Kasumi-1 (cell line): ENCODE measurements at regions not wholly inside any gene's neighbourhood (a gene's known extent, or its start where the extent isn't known, plus 50 kb on each side); places are given as distances from the start of the nearest gene placed in this dataset.
"Not testable (repeated sequence)": the region's sequence is repeated elsewhere in the genome, so short reads cannot be mapped to it uniquely, and the experiment has no call there.

ENCODE experiments used
- DNase-seq, 2 experiments: peaks; one replicate each; lab custom pipeline; 2025; lab: John Stamatoyannopoulos, UW

DNA sequence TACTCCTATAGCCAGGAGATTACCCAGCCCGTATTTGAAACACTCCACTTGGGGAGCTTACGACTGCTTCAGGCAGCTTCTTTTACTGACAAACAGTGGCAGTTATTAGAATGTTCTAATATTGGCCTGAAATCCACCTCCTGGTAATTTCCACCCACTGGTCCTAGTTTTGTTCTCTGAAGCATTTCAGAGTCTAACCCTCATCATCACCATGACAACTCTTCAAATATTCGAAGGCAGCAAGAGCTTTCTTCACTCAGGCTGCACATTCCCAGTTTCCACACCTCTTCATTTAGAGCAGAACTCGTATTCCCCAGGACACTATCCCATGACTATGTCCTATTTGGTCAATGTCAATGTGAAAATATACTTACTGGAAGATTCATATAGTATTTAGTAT, 325.6 kb downstream of the UBE3D start:
- no peak for DNase-seq

DNA sequence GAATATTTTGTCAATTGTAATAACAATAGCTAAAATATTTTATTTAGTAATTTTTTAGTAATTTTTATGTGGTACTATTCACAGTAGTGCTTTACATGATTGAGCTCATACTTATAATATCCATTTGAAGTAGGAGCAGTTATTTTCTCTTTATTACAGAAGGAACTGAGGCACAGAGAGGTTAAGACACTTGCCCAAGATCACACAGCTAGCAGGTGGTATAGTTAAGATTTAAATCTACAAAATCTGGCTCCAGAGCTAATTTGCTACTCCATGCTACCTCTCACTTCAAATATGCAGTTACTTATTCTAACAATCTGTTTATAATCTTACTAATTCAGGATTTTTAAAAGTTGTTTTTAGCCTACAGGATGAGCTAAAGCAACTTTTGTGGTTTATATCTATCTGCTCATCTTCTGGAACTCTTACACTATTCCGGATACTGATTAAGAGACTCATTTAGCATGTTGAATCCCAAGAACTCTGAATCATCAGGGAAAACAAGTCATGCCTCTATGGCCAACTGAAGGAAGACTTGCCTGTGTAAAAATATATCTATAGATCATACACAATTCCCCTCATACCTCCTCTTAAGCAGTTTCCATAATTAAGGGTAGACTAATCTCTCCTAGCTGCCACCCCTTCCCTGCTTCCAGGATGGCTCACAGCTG, 324.2 kb downstream of the UBE3D start:
- DNase-seq, result no peak

DNA sequence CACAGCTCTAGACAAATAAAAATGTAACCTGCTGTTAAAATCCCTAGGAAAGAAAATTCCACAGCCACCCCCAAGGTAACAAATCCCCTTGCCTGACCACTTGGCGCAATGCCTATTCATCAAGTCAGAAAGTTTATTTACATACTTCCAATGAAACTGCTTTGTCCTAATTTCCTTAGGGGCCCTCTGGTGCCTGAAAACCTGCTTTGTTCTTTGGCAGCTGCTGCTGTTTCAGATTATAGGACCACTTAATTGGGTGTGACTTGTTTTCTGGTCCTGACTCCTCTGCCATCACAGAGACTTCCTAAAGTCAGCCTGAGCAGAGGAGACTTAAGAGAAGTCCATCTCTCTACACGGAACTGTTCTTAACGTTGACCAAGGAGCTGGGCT, 323.6 kb downstream of the UBE3D start:
- no peak for DNase-seq

DNA sequence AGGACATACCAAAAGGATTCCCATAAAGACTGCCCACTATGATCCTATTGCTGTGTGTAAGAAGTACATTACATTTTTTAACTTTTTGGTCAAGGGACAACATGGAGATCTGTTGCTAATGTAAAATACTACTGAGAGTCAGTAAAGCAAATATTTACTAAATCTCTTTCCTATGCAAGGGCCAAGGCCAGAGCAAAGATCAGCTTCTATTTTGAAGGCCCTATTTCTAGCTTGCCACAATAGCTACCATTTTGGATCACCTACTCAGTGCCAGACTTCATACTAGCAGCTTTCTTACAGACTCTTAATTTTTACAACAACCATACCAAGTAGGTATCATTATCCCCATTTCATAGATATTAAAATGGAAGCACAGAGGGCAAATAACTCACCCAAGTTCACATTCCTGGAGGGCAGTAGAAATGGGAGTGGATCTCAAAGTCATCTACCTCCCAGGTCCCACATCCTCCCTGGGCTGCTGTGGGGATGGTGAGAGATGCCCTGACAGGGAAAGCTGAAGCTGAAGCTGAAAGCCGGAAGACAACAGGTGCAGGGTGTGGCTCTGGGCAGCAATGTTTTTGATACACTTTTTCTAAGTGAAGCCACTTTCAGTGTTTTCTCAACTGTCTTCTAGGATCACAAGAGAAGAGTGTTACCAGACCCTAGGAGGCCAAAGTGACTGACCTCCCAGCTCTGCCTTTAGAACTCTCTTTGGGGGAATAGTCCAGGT, 321.2 kb downstream of the UBE3D start:
- DNase-seq, result no peak

DNA sequence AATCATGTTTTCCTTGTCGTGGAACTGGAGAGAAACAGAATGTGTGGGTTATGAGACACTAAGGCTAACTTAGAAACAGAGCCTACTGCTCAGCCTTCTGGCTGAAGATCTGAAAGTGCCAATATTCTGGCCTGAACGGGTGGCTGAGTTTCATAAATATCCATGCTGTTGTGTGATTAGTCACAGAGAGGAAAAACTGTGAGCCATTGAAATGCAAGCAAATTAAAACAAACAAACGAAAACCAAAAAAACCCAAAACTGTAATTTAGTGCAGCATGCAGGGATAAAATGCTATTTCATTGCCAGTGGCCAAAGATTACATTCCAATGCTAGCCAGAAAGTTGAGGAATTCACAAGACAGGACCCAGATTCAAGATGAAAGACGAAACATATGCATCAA, 315.1 kb downstream of the UBE3D start:
- no peak for DNase-seq

DNA sequence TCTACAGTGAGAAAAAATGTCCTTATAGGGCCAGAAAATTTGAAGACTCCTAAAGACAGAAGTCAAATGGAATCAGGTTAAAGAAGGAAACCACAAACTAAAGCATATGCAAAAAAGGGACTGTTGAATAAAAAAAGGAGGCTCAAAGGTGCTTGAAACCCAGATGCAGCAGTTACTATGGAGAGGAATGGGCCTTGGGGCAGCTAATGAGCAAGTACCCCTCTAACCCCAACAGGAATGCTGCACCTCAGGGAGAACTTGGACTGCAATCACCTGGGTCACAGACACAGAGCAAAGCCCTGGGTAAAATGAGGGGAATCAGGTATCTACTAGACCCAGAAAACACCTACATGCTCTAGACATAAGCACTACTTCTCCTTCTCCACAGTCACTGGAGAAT, 313.9 kb downstream of the UBE3D start:
- DNase-seq, result no peak

DNA sequence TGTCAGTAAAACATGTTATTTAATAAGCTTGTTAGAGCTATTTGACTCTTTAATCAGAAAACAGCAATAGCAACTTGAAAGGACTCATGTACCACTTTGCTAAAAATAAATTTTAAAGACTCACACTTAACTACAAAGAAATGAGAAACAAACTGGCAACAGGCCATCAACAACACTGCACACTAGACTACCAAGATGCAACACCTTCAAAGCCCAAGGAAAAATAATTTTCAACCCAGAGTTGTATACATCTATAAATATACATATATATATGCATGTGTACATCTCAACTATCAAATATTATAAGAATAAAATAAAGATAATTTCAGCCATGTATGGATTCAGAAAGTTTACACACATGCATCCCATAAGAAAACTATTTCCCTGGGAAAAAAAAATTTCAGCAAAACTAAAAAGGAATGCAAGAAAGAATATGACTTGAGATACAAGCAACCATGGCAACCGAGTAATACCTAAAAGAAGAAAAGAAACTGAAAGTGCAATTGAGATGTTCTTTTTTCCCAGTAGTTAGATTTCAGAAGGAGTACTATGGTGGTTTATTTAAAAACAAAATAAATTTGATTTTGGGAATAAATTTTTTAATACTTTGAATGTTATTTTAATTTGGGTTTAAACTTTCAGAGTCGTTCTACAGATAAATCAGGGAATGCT, 303.8 kb downstream of the UBE3D start:
- DNase-seq, result no peak

DNA sequence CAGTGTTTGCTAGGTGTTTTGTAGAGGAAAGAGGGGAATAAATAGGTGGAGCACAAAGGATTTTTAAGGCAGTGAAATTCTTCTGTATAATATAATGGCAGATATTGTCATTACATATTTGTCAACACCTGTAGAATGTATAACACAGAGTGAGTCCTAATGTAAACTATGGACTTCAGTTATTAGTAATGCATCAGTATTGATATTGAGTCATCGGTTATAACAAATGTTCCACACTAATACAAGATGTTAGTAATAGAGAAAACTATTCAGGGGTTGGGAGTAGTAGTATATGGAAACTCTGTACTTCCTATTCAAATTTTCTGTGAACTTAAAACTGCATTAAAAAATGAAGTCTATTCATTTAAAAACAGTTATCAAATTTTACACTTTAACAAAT, 299.2 kb downstream of the UBE3D start:
- no peak for DNase-seq

DNA sequence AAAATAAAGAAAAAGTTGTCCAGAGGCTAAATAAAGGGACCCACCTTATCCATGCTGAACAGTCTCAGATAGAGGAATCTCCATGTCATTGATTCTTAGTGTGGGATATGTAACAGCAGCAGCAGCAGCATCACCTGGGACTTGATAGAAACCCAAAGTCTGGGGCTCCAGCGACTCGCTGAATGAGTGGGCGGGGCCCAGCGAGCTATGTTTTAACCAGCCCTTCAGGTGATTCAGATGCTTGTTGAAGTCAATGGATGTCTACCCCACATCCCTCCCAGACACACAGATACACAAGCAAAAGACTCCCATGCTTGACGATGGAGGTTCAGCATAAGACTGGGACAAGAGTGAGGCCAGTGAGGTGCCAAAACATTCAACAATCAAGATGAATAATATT, 298.6 kb downstream of the UBE3D start:
- no peak for DNase-seq

DNA sequence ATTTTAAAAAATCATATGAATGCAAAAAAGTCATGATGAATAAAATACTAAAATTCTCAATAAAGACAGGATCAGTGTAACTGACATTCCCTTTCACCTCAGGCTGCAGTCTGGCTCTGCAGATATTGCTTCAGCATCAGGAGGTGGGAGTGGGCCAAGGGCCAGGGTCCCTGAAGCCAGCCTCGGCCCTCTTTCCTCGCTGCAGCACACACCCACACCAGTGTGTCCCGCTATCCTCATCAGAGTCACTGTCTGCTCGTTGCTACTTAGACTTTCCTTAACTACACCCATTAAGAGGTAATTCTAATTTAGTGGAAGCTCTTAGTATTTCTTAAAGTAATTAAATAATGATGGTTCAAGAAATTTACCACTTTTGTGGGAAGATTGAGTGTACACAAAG, 298.2 kb downstream of the UBE3D start:
- no peak for DNase-seq

DNA sequence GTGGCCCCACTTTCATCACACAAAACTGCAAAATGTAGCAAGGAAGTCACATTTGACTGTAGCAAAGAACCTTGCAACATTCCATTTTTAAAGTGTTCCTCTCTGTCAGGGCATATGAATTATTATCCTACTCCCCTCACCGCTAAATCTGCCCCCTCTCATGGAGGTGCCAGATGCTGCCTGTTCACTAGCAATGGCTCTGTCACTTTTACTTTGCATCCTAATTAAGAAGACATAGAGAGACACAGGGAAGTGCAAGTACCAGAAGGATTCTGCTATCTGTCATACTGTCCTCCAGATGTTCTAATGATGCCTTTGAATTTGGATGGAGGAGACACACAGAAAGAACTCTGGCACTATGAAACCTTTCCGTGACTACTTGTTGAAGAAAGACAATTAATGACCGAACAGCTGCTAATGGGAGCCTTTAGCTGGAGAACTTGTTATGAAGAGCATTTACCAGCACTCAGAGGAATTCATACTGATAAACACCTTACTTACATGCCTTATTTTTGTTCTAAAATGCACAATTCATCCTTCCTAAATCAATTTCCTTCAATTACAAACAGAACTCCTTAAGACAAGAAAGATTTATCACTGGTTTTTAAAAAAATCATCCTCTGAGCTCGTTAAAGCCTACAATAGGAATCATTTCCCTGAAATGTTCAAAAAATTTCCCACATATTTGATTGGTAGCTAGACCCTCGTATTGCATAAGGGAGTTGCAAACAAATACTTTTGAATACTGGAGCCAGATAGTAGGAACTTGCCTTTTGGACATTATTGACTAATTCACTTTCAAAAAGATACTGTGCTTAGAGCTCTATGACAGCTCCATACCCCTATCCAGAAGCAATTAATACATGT, 292.6 kb downstream of the UBE3D start:
- DNase-seq, result no peak

DNA sequence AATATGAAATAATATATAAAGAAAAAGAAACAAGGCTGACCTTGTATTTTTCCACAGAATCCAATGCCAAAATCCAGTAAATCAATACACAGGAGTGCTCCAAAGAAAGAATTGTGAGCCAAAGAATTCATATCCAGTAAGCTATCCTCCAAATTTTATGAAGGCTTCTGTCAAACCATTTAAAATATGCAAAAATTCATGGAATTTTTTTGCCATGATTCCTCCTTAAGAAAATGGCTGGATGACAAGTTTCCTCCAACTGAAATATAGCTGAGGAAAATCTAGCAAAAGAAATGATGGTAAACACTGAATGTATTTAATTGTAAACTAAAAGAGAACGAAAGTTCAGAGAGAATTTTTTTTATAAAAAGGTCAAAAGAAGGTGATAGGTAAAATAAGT, 290.3 kb downstream of the UBE3D start:
- DNase-seq, result no peak

DNA sequence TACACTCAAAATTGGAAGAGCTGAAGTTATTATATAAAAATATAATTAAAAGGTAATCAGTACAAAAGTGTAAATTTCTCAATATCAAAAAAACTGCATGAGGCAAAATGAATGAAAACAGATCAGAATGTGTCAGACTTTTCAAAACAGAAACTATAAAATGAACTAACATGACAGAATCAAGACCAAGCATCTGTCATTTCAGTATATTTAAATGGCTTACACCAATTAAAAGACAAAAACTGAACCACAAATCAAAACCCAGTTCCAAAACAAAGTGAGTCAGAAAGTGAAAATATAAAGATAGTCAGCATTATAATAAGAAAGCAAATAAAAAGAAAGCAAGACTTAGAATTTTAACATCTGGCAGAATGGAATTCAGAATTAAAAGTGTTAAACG, 289.7 kb downstream of the UBE3D start:
- no peak for DNase-seq

DNA sequence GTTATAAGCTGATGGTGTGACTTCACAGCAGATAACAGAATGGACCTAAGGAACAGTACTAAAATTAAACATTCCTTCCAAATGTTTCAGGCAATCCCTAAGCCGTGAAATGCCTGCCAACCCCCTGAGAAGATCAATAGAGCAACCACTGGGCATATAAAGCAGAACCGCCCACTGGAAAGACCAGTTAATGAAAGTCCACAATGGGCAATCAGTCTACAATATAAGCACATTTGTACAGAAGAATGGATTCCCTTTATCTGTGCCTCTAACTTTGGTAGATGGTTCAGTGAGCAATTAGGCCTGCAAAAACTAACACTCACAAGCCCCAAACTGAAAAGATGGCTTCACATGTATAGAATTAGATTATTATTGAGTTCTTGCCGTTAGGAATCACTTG, 286.6 kb downstream of the UBE3D start:
- no peak for DNase-seq

DNA sequence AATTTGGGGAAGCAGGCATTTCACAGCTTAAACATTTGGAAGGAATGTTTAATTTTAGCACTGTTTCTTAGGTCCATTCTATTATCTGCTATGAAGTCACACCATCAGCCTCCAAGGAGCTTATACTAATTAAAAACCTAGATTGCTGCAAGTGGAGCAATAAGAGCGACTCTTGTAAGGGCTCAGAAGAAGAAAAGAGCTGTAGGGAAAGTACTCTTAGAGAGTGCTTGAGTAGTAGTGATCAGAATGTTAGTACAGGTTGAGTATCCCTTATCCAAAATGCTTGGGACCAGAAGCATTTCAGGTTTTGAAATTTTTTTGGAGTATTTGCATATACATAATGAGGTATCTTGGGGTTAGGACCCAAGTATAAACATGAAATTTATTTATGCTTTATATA, 285.3 kb downstream of the UBE3D start:
- no peak for DNase-seq

DNA sequence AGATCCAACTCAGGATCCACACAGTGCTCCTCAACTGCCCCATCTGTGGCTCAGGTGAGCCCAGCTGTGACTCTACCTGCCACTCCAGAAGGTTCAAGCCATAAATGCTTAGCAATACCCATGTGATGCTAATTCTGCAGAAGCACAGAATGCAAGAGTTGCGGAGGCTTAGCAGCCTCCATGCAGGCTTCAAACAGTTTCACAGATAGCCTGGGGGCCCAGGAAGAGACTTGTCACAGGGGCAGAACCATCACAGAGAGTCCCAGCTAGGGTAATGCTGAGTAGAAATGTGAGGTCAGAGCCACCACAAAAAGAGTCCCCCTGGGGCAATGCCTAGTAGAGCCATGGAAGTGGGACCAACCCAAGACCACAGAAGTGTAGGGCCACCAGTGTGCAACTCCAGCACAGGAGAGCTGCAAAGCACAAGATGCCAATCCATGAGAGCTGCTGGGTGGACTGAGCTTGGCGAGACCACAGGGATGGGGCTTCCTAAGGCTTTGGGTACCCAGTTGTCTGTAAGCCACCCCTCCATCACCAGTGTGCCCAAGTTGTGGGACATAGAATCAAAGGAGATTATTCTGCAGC, 283.9 kb downstream of the UBE3D start:
- DNase-seq, result no peak

DNA sequence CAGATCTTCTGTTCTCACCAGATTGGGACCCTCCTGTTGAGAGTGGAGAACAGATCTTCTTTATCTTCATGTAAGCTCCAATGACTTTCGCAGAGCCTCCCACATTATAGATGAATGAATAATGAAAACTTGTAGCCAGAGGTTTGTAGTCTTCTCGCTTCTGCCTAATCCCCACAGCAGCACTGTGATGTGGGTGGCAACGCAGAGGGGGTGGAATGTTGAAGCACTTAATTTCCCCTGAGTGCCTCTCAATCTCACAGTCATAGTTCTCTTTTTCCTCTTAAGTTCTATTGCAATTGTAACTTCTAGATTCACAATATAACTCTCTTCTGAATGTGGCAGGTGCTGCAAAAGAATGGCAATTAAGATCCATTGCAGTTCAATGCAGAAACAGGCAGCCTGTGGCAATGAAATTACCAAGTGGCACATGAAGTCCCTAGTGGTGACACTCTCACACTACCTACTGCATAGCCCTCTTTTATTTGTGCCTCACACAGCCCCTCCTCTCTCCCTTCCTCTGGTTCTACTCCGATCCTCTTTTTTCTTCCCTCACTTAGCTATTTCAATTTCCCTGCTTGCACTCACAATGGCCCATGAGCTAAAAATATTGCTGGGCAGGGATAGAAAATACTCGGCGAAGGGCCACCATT, 281.9 kb downstream of the UBE3D start:
- peak; percentile 33 to 39 for DNase-seq

DNA sequence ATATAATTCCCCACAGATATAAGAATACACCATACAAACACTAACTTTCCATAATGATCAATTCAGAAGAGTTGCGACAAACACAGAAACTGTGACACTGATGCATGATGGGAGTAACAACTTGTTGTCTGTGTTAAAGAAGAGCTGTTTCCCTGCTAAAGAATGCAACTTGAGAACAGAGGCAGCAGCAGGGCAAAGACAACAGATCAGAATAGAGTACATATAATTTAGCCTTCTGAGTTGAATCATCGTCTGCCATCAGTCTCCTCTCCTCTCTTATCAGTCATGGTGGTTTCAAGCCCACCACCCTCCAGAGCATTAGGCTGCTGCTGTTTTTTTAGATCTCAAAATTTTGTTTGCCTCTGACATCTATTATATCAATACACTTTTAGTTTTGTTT, 280.4 kb downstream of the UBE3D start:
- no peak for DNase-seq

DNA sequence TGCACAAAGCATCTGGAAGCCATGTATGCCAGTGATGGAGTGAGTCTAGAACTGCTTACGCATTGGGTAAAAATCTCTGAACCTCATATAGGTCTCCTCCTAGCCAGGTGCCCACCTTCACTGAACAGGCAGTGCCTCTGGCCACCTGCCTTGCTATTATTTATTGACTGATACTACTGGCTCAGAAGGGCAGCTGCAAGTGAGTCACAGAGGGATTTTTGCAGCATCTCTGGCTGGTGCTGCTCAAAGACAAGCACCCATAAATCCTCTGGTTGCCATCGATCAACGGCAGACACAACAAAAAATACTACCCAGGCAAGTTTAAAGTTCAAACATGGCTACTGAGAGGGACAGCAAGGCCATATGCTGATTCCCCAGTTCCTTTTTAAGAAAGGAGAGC, 279.4 kb downstream of the UBE3D start:
- DNase-seq, result no peak

DNA sequence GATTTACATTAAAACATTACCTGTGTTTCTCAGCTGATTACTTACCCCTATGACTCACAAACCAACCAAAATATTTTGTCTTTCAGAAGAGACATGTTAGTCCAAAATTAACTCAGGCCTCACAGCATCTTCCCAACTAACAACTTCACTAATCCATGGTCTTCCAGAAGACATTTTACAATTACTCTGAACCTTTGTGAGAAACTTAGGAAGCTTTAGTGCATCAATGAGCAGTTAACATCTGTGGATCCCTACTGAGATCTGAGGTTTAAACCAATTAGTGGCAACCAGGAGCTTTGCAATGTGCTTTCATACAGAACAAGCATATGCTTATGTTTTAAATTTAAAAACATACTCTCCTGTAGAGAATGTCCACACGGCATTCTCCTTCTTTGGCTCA, 269.7 kb downstream of the UBE3D start:
- no peak for DNase-seq

DNA sequence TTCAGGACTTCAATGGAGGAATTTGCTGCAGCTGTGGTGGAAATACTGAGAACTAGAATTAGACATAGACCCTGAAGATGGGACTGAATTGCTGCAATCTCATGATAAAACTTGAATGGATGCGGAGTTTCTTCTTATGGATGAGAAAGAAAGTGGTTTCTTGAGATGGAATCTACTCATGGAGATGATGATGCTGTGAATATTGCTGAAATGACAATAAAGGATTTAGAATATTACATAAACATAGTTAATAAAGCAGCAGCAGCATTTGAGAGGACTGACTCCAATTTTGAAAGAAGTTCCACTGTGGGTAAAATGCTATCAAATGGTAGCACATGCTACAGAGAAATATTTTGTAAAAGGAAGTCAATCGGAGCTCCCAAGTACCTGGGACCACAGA, 264.6 kb downstream of the UBE3D start:
- no peak for DNase-seq

DNA sequence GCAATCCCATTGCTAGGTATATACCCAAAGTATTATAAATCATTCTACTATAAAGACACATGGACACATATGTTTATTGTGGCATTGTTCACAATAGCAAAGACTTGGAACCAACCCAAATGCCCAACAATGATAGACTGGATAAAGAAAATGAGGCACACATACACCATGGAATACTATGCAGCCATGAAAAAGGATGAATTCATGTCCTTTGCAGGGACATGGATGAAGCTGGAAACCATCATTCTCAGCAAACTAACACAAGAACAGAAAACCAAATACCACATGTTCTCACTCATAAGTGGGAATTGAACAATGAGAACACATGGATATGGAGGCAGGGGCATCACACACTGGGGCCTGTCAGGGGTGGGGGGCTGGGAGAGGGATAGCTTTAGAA, 249.4 kb downstream of the UBE3D start:
- not testable (repeated sequence) for DNase-seq
